NAMALWA (cell line): ENCODE measurements at regions not wholly inside any gene's neighbourhood (a gene's known extent, or its start where the extent isn't known, plus 50 kb on each side); places are given as distances from the start of the nearest gene placed in this dataset.
A peak's percentile ranks its signal among the peaks of the same experiment; 100 is the strongest.

Source experiments
- DNase-seq: peaks from one replicate; pipeline ENCODE4 v3.0.0-alpha.2; 2015; ENCODE audit warnings: low spot score

DNA sequence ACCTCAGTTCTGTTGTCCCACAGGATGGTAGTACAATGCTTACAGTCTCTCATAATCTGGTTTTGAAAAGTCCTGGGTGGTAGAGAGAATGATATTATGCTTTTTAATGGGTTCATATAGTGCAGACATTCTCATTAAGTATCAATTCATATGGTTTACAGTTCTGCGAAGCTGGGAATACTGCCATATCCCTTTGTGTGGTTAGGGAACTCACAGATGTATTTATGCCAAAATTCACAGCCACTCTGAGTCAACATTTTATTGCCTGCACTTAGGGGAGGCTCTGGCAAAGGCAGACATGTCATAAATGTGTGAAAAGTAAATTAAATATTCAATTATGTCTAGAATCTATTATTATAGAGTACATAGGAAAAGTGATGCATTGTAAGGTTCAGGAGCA lies 808.2 kb downstream of the SUCLG1 start:
- DNase-seq = no peak

DNA sequence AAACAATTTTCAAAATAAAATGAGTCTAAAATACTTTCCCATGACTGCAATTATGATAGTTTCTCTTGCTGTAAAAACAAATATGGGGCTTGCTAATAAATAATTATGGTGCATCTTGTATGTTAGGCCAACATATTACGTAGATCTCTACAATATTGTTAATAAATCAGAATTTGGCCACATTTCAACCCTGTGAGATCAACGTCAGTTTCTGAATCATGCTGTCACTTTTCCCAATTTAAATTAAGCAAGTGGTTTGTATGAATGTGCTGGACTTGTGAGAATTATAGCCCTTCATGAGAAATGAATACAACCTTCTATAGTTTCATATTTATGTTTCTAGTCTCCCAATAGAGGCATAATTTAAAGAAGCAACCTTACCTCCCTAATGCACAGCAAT lies 808.9 kb downstream of the SUCLG1 start:
- no peak for DNase-seq

DNA sequence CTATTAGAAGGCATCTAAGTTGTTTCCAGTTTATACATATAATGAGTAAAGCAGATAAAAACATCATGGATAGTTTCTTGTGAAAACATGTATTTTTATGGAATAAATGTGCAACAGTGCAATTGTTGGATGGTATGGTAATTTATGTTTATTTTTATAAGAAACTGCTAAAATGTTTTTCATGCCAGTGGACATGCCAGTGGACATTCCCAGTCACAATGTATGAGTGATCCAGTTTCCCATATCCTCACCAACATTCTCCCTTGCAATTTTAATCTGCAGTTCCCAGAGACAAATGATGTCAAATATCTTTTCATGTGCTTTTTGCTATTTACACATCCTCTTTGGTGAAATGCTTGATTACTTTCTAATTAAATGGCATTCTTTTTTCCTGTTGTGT lies 818.6 kb downstream of the SUCLG1 start:
- DNase-seq = no peak

DNA sequence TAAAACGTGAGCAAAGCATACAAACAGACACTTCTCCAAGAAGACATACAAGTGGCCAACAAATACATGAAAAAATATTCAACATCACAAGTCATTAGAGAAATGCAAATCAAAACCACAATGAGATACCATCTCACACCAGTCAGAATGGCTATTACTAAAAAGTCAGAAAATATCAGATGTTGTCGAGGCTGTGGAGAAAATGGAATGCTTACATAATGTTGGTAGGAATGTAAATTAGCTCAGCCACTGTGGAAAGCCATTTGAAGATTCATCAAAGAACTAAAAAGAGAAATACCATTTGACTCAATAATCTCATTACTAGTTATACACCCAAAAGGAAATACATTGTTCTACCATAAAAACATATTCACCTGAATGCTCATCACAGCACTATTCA lies 825.7 kb downstream of the SUCLG1 start:
- DNase-seq = no peak

DNA sequence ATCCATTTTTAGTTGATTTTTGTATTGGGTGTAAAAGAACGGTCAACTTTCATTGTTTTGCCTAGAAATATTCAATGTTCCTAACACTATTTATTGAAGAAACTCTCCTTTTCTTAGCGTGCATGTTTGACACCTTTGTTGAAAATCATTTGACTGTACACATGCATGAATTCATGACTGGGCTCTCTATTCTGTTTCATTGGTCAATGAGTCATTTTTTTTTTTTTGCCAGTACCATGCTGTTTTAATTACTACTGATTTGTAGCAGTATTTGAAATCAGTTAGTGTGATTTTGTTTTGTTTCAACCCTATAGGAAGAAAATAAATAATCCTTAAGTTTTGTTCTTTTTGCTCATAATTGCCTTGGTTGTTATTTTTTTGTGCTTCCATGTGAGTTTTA lies 828.7 kb downstream of the SUCLG1 start:
- DNase-seq = no peak

DNA sequence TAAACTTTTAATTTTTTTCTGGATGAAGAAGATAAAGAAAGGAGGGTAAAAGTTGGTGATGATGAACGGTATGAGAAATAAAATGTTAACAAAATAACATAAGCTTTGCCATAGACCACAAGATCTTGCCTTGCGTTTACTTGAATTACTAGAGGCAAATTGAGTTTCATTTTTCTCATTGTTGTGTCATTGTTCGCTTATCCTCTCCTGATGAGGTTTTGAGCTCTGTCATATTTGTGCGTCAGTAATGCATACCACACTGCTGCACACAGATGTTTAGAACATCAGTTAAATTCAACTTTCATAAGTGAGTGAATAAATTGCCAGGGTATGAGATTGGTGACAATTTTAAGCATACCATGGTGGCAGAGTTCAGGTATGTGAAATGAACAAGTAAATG lies 843.6 kb downstream of the SUCLG1 start:
- no peak for DNase-seq

DNA sequence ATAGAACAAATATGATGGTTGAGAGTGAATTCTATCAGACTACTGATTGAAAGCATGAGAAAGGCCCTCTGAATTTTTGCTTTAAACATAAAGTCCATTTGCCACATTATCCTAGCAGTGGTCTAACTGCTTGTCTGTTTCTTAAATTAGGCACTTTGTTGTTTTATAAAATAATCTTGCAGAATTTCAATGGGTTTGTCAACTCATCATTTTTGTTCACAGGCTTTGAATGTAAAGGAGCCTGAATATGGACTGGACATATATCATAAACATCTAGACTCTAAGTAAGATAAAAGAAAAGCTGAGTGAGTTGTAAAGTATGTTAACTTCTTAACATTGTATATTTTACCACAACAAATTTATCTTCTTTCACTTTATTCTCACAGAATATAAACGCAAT lies 845.9 kb downstream of the SUCLG1 start:
- no peak for DNase-seq

DNA sequence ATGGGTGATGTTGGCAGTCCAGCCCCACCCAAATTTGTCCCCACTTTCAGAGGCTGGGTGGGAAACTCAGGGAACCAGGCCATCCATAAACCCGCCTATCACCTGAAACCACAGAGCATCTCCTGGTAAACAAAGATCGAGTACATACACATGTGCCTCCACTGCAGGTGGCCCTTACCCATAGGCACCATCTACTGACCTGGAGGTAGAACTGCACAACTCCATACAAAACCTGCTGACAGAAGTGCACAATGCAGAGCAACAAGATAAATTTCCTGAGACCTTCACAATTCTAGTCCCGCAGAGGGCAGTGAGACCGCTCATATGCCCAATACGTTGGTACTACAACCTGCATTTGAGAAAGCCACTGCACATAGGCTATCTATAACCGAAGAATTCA lies 856.3 kb downstream of the SUCLG1 start:
- DNase-seq = peak; percentile 4

DNA sequence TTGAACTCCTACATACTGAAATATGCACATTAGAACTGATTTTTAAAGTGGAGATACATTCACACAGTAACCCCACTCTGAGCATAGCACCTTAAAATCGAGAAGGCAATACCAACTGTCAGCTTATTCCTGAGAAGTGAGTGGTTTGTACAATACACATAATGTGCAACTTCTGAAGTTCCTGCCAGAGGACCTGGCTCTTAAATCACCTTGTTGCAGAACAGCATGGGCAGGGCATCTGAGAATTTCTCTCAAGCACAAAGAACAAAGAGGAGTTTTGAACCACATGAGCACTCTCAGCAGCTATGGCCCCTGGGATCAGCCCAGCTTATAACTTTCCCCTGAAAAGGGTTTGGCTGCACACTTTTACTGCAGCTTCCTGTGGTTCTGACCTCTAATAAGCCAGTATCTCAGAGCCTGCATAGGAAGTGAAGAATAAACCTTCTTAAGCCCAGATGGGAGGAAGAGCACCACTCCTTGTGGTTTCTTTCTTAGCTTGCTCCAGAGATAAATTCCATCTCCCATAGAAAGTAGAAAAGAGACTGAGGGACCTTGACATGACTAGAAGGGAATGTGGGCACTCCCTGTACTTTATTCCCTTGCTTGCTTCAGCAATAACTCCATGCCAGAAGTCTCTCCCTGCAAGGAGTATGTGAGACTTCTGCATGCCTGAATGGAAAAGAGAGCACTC lies 862.3 kb downstream of the SUCLG1 start:
- no peak for DNase-seq

DNA sequence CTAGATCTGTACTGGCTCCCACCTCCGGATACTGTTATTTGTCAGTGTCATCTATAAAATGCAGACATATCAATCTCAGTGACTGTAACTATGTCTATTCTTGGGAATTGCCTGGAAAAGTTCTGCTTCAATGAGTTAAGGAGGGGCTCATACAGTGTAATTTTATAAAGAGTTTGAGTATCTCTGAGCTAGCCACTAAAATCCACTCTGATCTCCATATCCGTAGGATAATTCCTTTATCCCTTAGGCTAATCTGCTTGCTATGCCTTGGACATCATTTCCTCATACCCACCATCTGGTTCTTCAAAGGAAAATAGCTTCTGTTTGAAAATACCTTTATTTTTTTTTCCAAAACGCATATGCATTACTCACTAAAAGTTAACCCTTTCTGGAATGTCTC lies 863.2 kb downstream of the SUCLG1 start:
- DNase-seq = no peak

DNA sequence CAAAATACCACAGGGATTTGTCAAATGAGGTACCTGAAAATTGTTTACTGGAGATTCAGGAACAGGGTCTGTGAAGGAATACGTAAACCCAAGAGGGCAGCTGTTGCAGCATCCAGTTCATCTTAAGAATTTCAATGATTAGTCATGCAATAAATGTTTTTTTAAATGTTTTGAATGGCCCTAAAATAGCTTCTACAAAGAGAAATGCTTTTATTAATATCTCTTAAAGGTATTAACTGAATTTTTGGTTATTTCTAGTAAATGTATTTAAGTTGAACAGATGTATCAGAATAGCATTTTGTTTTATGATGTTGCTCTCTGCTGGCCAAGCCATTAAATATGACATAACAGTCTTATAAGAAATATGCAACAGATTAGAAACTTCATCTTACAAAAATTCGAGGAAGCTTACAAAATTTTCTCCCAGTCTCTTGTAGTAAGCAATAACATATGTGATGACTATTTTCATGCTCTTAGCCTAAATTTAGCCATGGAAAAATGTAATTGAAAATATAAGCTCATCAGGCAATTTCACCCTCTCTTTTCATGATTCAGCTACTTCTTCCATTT lies 863.9 kb downstream of the SUCLG1 start:
- DNase-seq = no peak

DNA sequence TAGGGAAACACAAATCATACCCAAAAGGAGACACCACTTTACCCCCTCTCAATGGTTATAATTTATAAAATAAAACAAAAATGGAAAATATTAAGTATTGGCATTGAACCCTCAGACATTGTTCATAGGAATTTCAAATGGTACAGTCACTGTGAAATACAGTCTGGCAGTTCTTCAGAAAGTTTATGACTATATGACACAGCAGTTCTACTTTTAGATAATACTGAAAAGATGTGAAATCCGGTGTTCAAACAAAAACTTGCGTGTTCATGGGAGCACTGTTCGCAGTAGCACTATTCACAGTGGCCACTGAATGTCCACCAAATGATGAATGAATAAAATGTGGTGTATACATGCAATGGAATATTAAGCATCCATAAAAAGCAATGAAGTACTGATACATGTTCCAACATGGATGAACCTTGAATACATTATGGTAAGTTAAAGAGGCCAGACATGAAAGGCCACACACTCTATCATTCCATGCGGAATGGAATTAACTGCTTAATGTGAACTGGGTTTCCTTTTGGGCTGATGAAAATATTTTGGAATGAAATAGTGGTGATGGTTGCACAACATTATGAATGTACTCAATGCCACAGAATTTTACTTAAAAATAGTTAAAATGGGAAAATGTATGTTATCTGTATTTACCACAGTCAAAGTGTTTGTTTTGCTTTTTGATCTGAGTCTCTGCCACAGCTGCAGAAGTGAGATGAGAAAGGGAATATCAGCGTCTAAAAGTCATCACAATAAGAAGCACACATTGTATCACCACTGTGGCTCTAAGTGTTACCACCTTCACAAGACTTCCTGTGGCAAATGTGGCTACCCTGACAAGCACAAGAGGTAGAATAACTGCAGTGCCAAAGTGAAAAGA lies 864.6 kb downstream of the SUCLG1 start:
- DNase-seq = no peak

DNA sequence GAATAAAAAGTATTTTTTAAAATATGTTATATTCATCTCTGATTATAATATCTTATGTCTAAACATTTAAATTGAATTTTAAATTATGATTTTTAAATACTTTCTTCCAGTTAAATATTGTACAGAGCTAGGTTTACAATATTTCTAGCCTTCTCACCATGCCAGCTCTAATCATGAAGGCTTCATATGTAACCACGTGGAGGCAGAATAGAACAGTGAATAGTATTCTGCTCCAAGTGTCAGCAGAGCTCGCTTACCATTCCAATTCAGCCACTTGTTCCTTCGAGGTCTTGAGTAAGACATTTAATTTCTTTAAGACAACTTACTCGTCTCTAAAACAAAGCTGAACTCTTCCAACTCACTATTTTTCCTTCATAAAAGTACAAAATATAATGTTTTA lies 871.8 kb downstream of the SUCLG1 start:
- DNase-seq = no peak

DNA sequence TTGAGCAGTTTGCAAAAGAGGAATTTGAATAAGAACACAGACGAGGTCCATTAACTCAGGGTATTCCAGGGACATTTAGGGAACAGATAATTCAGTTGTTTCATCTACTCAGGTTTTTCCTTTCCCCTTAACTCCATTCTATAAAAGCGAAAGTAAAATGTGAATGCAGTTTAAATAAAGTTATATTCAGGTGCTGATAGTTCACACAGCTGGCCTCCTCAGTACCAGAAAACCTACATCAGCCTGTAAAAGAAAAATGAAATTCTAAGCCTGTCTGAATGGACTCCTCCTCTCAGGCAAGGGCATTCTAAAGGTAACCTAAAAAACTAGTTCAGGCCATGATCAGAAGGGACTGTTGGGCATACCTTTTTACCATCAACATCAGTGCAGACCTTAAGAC lies 873.8 kb downstream of the SUCLG1 start:
- no peak for DNase-seq

DNA sequence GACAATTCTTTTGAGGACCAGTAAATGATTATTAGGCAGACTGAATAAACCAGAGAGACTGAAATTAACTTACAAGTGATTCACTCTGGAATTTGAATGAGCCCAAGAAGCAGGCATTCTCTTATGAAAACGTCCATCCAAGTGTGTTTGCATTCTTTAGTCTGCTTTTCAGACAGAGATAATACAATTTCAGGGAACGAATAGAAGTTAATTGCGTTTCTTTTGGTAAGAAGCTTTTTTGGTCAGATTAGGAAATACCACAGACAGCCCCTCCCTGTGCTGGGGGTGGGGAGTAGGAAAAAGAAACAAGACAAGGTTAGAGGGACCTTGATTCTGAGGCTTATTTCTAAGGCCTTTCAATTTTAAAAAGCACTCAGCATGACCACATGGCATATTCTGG lies 874.4 kb downstream of the SUCLG1 start:
- no peak for DNase-seq

DNA sequence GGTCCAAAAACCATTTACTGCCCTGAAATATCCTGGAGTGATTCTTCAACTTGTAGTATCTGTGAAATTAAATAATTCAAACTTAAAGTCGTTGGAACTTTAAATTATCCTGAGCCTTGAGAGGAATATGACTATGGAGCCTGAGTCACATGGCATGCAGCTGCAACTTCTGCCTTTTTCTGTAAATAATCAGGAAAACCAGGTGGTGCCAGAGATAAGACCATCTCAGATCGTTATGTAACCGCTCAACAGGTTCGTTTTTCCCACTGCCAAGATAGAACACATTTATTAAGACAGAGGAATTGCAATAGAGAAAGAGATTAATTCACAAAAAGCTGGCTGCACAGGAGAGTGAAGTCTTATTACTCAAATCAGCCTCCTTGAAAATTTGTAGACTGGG lies 876.5 kb downstream of the SUCLG1 start:
- DNase-seq = no peak

DNA sequence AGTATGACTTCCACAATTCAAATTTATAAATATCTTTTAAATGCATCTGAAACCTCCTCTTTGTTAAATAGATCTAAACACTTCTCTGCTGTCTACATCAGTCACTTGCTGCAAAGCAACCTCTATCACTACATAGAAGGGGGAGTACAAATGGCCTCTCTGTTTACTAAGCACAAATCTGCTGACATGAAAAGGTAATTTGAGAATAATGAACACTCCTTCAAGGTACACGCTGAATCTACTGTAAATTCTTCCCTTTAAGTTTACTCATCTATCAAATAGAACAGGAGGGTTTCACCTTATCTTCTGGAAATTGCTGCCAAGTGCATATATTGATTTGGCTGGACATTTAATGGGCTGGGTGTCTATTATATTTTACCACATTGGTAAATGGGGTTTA lies 879.6 kb downstream of the SUCLG1 start:
- DNase-seq = no peak

DNA sequence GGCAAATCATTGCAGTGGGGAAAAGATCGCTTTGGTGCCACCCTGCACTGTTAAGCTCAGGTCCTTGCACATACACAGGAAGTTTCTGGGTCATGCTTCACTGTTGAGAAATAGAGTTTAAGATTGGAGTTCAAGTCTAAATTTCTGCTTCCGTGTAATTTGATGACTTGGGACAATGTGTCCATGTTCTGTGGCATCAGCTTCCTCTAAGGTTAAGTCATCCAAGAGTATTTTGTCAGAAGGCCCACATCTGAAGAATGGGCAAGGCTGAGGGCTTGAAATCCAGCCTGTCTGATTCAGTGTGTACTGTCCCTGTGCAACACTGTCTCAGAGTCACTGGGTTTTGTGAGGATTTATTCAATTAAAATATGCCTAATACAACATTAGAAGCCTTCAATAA lies 880.7 kb downstream of the SUCLG1 start:
- no peak for DNase-seq

DNA sequence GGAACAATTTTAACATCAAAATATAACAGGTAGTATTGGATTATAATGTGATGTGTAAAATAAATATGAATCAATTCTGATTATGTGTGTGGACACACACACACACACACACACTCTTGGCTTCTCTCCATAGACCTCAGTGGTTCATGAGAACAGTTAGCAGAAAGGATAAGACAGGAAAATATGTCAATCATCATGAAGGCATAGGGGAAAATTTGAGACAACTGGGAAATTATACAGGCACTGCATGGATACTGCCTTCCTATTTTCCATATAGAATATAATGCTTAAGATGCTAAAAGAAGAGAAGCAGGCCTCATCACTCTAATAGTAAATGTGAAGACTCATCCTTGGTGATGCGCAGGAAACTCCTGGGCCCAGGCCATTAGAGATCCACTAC lies 884.5 kb downstream of the SUCLG1 start:
- no peak for DNase-seq

DNA sequence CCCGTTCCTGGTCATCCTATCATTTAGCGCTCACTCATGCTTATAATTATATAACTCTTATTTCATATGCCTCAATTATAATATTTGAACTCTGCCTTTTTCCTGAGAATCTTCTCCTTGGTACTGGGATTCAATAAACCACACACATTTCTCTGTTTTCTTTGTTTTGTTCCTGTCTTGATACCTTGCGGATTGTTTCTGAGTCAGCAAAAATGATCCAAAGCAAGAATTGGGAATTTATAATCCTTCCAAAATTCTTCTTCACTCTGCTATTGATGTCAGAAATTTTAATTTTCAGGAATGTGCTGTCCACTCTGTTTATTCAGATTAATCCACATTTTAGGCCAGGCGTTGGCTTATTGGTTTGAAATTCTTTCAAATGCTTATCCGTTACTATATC lies 886.0 kb downstream of the SUCLG1 start:
- DNase-seq = no peak

DNA sequence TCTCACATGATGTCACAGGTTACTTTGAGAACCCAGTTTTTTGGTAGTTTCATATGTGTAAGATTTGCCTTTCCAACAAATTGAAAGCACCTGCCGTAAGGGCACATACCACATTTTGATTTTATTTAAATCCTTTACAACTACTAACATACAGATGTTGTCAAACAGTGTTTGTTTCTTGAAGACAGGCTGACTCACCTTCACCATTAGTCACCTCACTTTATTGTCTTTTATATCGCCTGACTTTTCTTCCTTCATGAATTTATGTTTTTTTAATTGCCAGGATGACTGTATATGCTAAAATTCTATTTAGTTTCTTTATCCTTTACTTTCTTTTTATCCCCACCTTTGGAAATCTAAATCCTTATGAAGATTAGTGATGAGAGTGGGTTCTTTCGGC lies 886.7 kb downstream of the SUCLG1 start:
- no peak for DNase-seq

DNA sequence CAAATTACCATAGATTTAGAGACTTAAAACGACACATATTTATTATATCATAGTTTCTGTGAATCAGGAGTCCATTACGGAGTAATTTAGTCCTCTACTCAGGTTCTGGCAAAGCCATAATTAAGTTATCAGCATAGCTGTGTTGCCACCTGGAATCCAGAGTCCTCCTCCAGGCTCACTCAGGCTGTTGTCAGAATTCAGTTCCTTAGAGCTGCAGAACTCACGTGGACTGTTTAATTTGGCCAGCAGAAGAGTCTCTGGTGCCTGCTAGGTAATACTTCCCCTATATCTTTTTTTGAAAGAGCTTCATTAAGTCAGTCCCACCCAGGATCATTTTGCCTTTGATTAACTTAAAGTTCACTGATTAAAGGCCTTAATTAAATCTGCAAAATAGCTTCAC lies 891.5 kb downstream of the SUCLG1 start:
- DNase-seq = no peak

DNA sequence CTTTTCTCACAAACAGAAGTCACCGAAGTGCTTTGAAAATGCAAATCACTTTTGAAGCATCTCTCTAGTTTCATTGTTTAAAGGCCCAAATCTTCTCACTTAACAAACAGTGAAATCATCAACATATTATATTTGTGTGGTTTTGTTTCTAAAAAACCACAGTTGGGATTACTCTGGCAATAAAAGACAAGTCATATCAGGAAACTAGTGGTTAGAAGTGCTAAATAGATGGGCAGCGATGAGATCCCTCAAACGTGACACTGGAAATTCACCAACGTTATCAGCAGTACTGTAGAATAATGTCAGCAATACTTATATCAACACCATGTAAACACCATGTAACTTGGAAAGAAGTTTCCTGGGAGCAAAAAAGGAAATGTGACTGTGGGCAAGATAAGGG lies 893.5 kb downstream of the SUCLG1 start:
- DNase-seq = no peak
